IPS DF 4.7 (cell line): ENCODE measurements at regions not wholly inside any gene's neighbourhood (a gene's known extent, or its start where the extent isn't known, plus 50 kb on each side); places are given as distances from the start of the nearest gene placed in this dataset.

Experiments
- DNase-seq: peaks from one replicate; pipeline ENCODE4 v3.0.0-alpha.2; 2013; ENCODE audit warnings: low spot score; ENCODE audit errors: extremely low read depth

- no peak for DNase-seq
Observed at GRCh38 chr9:2925016-2925415, 81.1 kb upstream of the PUM3 start.

- no peak for DNase-seq
Observed at GRCh38 chr9:2924380-2924768, 80.5 kb upstream of the PUM3 start.

GRCh38 chr9:2923766-2924379 lies 80.0 kb upstream of the PUM3 start:
- DNase-seq: no peak

GRCh38 chr9:2919347-2919746 lies 75.5 kb upstream of the PUM3 start:
- no peak for DNase-seq

- no peak for DNase-seq
Observed at GRCh38 chr9:2916382-2916985, 72.6 kb upstream of the PUM3 start.

GRCh38 chr9:2913026-2913425 lies 69.1 kb upstream of the PUM3 start:
- DNase-seq: no peak

DNA sequence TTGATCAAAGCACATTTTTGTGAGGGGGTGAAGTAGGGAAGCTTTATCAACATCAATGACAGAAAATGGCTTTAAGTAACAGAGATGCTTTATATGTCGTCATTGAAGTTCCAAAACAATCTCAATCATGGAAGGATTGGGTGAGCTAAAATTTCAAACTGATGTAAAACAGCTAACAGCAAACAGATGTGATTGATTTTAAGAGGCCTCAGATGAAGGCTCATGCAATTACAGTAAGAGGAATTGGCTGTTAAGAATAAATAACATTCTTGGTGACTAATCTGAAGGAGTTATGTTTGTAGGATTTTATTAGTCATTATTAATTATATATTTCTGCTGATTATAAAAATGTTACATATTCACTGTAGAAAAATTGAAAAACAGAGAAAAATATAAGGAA lies 63.5 kb upstream of the PUM3 start:
- no peak for DNase-seq

DNA sequence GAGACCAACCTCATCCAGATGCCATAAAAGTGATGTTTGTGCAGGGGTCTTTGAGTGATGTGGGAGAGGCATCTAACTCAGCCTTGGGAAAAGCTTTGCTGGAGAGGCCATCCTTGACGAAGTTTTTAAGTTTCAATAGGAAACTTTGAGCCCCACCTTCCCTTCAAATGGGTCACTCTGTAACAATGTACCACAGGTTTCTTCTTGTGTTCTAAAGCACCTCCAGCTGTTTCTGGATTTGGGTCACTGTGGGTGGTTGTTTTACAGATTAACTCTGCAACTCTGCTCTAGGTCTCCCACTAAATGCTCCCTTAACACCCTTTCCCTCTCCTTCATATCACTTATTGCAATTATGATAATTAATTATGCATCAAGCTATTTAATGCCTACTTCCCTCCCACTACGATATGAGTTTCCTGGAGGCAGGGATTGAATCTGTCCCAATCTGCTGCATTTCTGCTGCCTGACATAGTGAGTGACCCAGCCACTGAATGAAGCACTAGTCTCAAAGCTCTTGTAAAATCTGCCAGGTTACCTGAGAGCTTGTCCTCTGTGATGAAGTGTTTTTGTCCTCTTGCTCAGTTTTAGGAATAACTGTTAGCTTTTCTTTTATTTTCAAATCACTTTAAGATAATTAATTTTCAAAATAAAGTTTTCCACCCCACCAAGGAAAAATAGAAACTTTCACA lies 60.5 kb upstream of the PUM3 start:
- DNase-seq: no peak
